IMR-90 (cell line): ENCODE measurements at regions not wholly inside any gene's neighbourhood (a gene's known extent, or its start where the extent isn't known, plus 50 kb on each side); places are given as distances from the start of the nearest gene placed in this dataset.

Experiments
- ATAC-seq: fragments of 200-7000 bp; cut with Tn5 transposase; 2 replicates; pipeline ENCODE4 v1.9.1; 2020; ENCODE audit warnings: low read depth, mild to moderate bottlenecking, moderate library complexity
- BruUV-seq: library from RNA; stranded (reverse); fragments of 400-500 nt; replicated peaks from 2 replicates; lab custom pipeline; 2021; lab: Mats Ljungman, UMichigan
- CTCF ChIA-PET: fragments of 300-600 bp; formaldehyde crosslinking; extraction: SDS; loops from one replicate; lab custom pipeline; 2021; ENCODE audit warnings: antibody characterized with exemption; lab: Yijun Ruan, JAX
- POLR2A ChIA-PET: fragments of 300-600 bp; sonication (Branson Sonifier 250); formaldehyde crosslinking; loops from one replicate; lab custom pipeline; 2022; ENCODE audit warnings: antibody characterized with exemption; ENCODE audit not compliant: unreplicated experiment; lab: Charles Lee
- DNase-seq: peaks from one replicate; pipeline ENCODE4 v3.0.0; 2013
- H2AFZ ChIP-seq: replicated peaks from 2 replicates; pipeline ENCODE3; 2013; ENCODE audit warnings: low read length, mild to moderate bottlenecking; ENCODE audit not compliant: poor library complexity
- H2AK5ac ChIP-seq: 2 replicates; pipeline ENCODE4 v1.6.1; 2013; ENCODE audit warnings: low read depth, low read length, inconsistent platforms
- H2AK9ac ChIP-seq: replicated peaks from 2 replicates; pipeline ENCODE3; 2013; ENCODE audit warnings: mild to moderate bottlenecking, low read depth, low read length, moderate library complexity; ENCODE audit not compliant: poor library complexity
- H2BK120ac ChIP-seq: 2 replicates; pipeline ENCODE4 v1.6.1; 2013; ENCODE audit warnings: low read depth, low read length, inconsistent platforms
- H2BK15ac ChIP-seq: 3 replicates; pipeline ENCODE4 v1.6.1; 2013; ENCODE audit warnings: low read depth, low read length, inconsistent platforms
- H2BK20ac ChIP-seq: 2 replicates; pipeline ENCODE4 v1.6.1; 2013; ENCODE audit warnings: low read depth, mild to moderate bottlenecking, inconsistent platforms, low read length, moderate library complexity
- H2BK5ac ChIP-seq: 2 replicates; pipeline ENCODE4 v1.6.1; 2013; ENCODE audit warnings: mild to moderate bottlenecking, low read depth, low read length, inconsistent platforms; ENCODE audit not compliant: poor library complexity, severe bottlenecking
- H3K14ac ChIP-seq: replicated peaks from 2 replicates; pipeline ENCODE4 v1.6.1; 2013; ENCODE audit warnings: low read depth, low read length, inconsistent platforms
- H3K18ac ChIP-seq: 2 replicates; pipeline ENCODE4 v1.6.1; 2013; ENCODE audit warnings: low read depth, low read length, control low read depth
- H3K23ac ChIP-seq: 2 replicates; pipeline ENCODE4 v1.6.1; 2013; ENCODE audit warnings: low read depth, low read length, inconsistent platforms
- H3K27ac ChIP-seq: 2 replicates; pipeline ENCODE4 v1.5.1; 2013; ENCODE audit warnings: mild to moderate bottlenecking, control low read depth, low read length; ENCODE audit not compliant: insufficient read depth
- H3K27me3 ChIP-seq: 2 replicates; pipeline ENCODE4 v1.6.1; 2013; ENCODE audit warnings: low read length; ENCODE audit not compliant: control insufficient read depth, insufficient read depth
- H3K36me3 ChIP-seq: 2 replicates; pipeline ENCODE4 v1.6.1; 2013; ENCODE audit warnings: low read length, mixed read lengths; ENCODE audit not compliant: control insufficient read depth, insufficient read depth
- H3K4ac ChIP-seq: 2 replicates; pipeline ENCODE4 v1.6.1; 2013; ENCODE audit warnings: low read depth, low read length, inconsistent platforms
- H3K4me1 ChIP-seq: 2 replicates; pipeline ENCODE4 v1.6.1; 2013; ENCODE audit warnings: low read length, mixed read lengths; ENCODE audit not compliant: control insufficient read depth, insufficient read depth
- H3K4me2 ChIP-seq: 2 replicates; pipeline ENCODE4 v1.6.1; 2013; ENCODE audit warnings: low read depth, mild to moderate bottlenecking, control low read depth, low read length, moderate library complexity
- H3K4me3 ChIP-seq: 2 replicates; pipeline ENCODE4 v1.5.1; 2013; ENCODE audit warnings: low read depth, mild to moderate bottlenecking, control low read depth, low read length, moderate library complexity; ENCODE audit not compliant: insufficient read depth
- H3K56ac ChIP-seq: 2 replicates; pipeline ENCODE4 v1.6.1; 2013; ENCODE audit warnings: low read length, inconsistent platforms; ENCODE audit not compliant: insufficient read depth; ENCODE audit errors: extremely low read depth
- H3K79me1 ChIP-seq, 2 experiments: 2 replicates each; pipeline ENCODE4 v1.6.1; 2013; ENCODE audit warnings: low read length in 2 of 2, inconsistent platforms in 1 of 2, low read depth in 1 of 2
- H3K9ac ChIP-seq: 2 replicates; pipeline ENCODE4 v1.6.1; 2013; ENCODE audit warnings: low read depth, low read length, control low read depth
- H3K9me1 ChIP-seq: 2 replicates; pipeline ENCODE4 v1.6.1; 2013; ENCODE audit warnings: low read length, inconsistent platforms; ENCODE audit not compliant: insufficient read depth
- H3K9me3 ChIP-seq: 2 replicates; pipeline ENCODE4 v1.6.1; 2013; ENCODE audit warnings: low read length; ENCODE audit not compliant: control insufficient read depth, insufficient read depth
- H4K20me1 ChIP-seq: 2 replicates; pipeline ENCODE4 v1.6.1; 2013; ENCODE audit warnings: low read length, inconsistent platforms; ENCODE audit not compliant: insufficient read depth
- H4K5ac ChIP-seq: 2 replicates; pipeline ENCODE4 v1.6.1; 2013; ENCODE audit warnings: mild to moderate bottlenecking, low read depth, low read length, control low read depth
- H4K8ac ChIP-seq, 2 experiments: 2 replicates each; pipeline ENCODE4 v1.6.1; 2013; ENCODE audit warnings: low read depth in 2 of 2, low read length in 2 of 2, control low read depth in 1 of 2, inconsistent platforms in 1 of 2
- H4K91ac ChIP-seq: 2 replicates; pipeline ENCODE4 v1.6.1; 2013; ENCODE audit warnings: low read depth, low read length, inconsistent platforms; ENCODE audit not compliant: insufficient read depth
- BHLHE40 ChIP-seq: fragments of 150-350 bp; IDR thresholded peaks from 2 replicates; pipeline ENCODE4 v1.6.1; 2016; ENCODE audit warnings: mild to moderate bottlenecking, low read depth, low read length
- CHD1 ChIP-seq: IDR thresholded peaks from 2 replicates; pipeline ENCODE4 v1.6.1; 2012; ENCODE audit warnings: low read depth, low read length, improper control_type of control experiment
- CTCF ChIP-seq: conservative IDR thresholded peaks from 2 replicates; pipeline ENCODE4 v1.5.1; 2012; ENCODE audit warnings: mild to moderate bottlenecking, low read depth, low read length, improper control_type of control experiment
- ELK1 ChIP-seq: fragments of 150-350 bp; IDR thresholded peaks from 2 replicates; pipeline ENCODE4 v1.6.1; 2016; ENCODE audit warnings: low read depth, mild to moderate bottlenecking, low read length, moderate library complexity, borderline replicate concordance
- NFE2L2 ChIP-seq: fragments of 150-350 bp; IDR thresholded peaks from 2 replicates; pipeline ENCODE4 v1.6.1; 2016; ENCODE audit warnings: low read depth, mild to moderate bottlenecking, low read length
- RCOR1 ChIP-seq: IDR thresholded peaks from 2 replicates; pipeline ENCODE4 v1.6.1; 2012; ENCODE audit warnings: mild to moderate bottlenecking, low read length, improper control_type of control experiment; ENCODE audit not compliant: insufficient replicate concordance
- SMC3 ChIP-seq: fragments of 150-350 bp; IDR thresholded peaks from 2 replicates; pipeline ENCODE4 v1.6.1; 2016; ENCODE audit warnings: low read depth, mild to moderate bottlenecking, antibody characterized with exemption, low read length, moderate library complexity
- dilution Hi-C: fragments of 300-500 bp; cut with HindIII; formaldehyde crosslinking; loops from one replicate; pipeline ENCODE4 v1.14.3; 2018; ENCODE audit warnings: low sequenced_read_pairs; ENCODE audit not compliant: unreplicated experiment
- in situ Hi-C: fragments of 300-500 bp; cut with MboI; formaldehyde crosslinking; loops from 3 replicates; pipeline ENCODE4 v1.14.3; 2019; ENCODE audit warnings: low sequenced_read_pairs, inconsistent platforms, mixed read lengths
- intact Hi-C: fragments of 100-400 bp; cut with micrococcal nuclease; formaldehyde crosslinking; loops from 2 replicates; pipeline ENCODE4 v1.10.0; 2022

GRCh38 chr3:76920511-76920910, 119.4 kb upstream of the ROBO2 start:
- POLR2A ChIA-PET: no interaction called here
- H3K27me3 ChIP-seq: no peaks in the 10 kb centered on the region
- CTCF ChIA-PET: interaction anchor here (0.8 kb wide), 1 partner anchor 30 kb away, joined by 3 read pairs; no protein-coding TSS in a partner anchor
- no peaks in the 10 kb centered on the region for H3K4me1 ChIP-seq
- intact Hi-C loops (no loop called here), in situ Hi-C loops (no loop called here), dilution Hi-C loops (no loop called here)
- H2AK9ac ChIP-seq: no peak overlapping the region
- H4K20me1 ChIP-seq: no peaks in the 10 kb centered on the region
- ATAC-seq (no peak), DNase-seq (no peak)
- H3K79me1 ChIP-seq: no peaks in the 10 kb centered on the region
- H2AFZ ChIP-seq: no peak overlapping the region
- no peaks in the 10 kb centered on the region for H3K9me3 ChIP-seq
- no peak overlapping the region for H3K56ac ChIP-seq
- H2BK15ac ChIP-seq: no peak overlapping the region
- no peak overlapping the region for H4K8ac ChIP-seq
- H4K91ac ChIP-seq: no peak overlapping the region
- H2BK20ac ChIP-seq: no peak overlapping the region
- no peaks in the 10 kb centered on the region for H3K9me1 ChIP-seq
- no peak overlapping the region for H2BK120ac ChIP-seq
- BruUV-seq: no TSS peak
- no peak overlapping the region for H3K14ac ChIP-seq
- no peak overlapping the region for H3K4ac ChIP-seq
- TF ChIP-seq ELK1 (no peak), BHLHE40 (no peak), CHD1 (no peak), SMC3 (no peak), RCOR1 (no peak), CTCF (no peak), NFE2L2 (no peak)
- H3K4me3 ChIP-seq: no peak overlapping the region
- no peak overlapping the region for H3K23ac ChIP-seq
- H3K18ac ChIP-seq: no peak overlapping the region
- H3K36me3 ChIP-seq: no peaks in the 10 kb centered on the region
- H4K5ac ChIP-seq: no peak overlapping the region
- no peak overlapping the region for H3K4me2 ChIP-seq
- H3K27ac ChIP-seq: no peak overlapping the region
- H2BK5ac ChIP-seq: no peak overlapping the region
- no peak overlapping the region for H2AK5ac ChIP-seq
- no peak overlapping the region for H3K9ac ChIP-seq
